Stimulated activated CD4-positive, alpha-beta T cell treated with anti-CD3 and anti-CD28 coated beads, Interleukin-12 subunit alpha, Interleukin-12 subunit beta, amount 100 ng/mL, for 24 hours (primary cell): ENCODE measurements at regions not wholly inside any gene's neighbourhood (a gene's known extent, or its start where the extent isn't known, plus 50 kb on each side); places are given as distances from the start of the nearest gene placed in this dataset.
"Not testable (repeated sequence)": the region's sequence is repeated elsewhere in the genome, so short reads cannot be mapped to it uniquely, and the experiment has no call there.

ENCODE experiments used
- DNase-seq, 2 experiments: peaks; one replicate each; pipeline ENCODE4 v3.0.0-alpha.2; 2020; ENCODE audit warnings: low read depth in 2 of 2

- no peak for DNase-seq
These were observed 431.6 kb downstream of the GJA1 start for GRCh38 chr6:121867095-121867494.

GRCh38 chr6:121868206-121868605, 432.8 kb downstream of the GJA1 start:
- no peak for DNase-seq

- no peak for DNase-seq
These were observed 438.1 kb downstream of the GJA1 start for GRCh38 chr6:121873595-121873994.

- DNase-seq = no peak
These were observed 441.3 kb downstream of the GJA1 start for GRCh38 chr6:121876721-121877120.

- no peak for DNase-seq
These were observed 443.7 kb downstream of the GJA1 start for GRCh38 chr6:121879149-121879548.

- no peak for DNase-seq
These were observed 445.4 kb downstream of the GJA1 start for GRCh38 chr6:121880831-121881230.

GRCh38 chr6:121881974-121882667, 446.7 kb downstream of the GJA1 start:
- no peak for DNase-seq

- no peak for DNase-seq
These were observed 448.6 kb downstream of the GJA1 start for GRCh38 chr6:121884091-121884490.

GRCh38 chr6:121884620-121885019, 449.2 kb downstream of the GJA1 start:
- no peak for DNase-seq

GRCh38 chr6:121885399-121886152, 450.1 kb downstream of the GJA1 start:
- DNase-seq = no peak

- no peak for DNase-seq
These were observed 450.9 kb downstream of the GJA1 start for GRCh38 chr6:121886223-121886830.

GRCh38 chr6:121887724-121888123, 452.3 kb downstream of the GJA1 start:
- no peak for DNase-seq

GRCh38 chr6:121890307-121890910, 455.0 kb downstream of the GJA1 start:
- no peak for DNase-seq

GRCh38 chr6:121895731-121896130, 460.3 kb downstream of the GJA1 start:
- not testable (repeated sequence) for DNase-seq

GRCh38 chr6:121896363-121896762, 460.9 kb downstream of the GJA1 start:
- no peak for DNase-seq

GRCh38 chr6:121896771-121897170, 461.3 kb downstream of the GJA1 start:
- DNase-seq = no peak

- no peak for DNase-seq
These were observed 461.9 kb downstream of the GJA1 start for GRCh38 chr6:121897337-121897760.

- DNase-seq = no peak
These were observed 466.0 kb downstream of the GJA1 start for GRCh38 chr6:121901432-121901831.

GRCh38 chr6:121904559-121904958, 469.1 kb downstream of the GJA1 start:
- DNase-seq = no peak

- no peak for DNase-seq
These were observed 477.5 kb downstream of the GJA1 start for GRCh38 chr6:121912905-121913304.

- no peak for DNase-seq
These were observed 481.9 kb downstream of the GJA1 start for GRCh38 chr6:121917263-121917829.
